Spleen (tissue), 11 donors: ENCODE measurements at regions not wholly inside any gene's neighbourhood (a gene's known extent, or its start where the extent isn't known, plus 50 kb on each side); places are given as distances from the start of the nearest gene placed in this dataset.

Source experiments
- DNase-seq: peaks from one replicate; pipeline ENCODE4 v3.0.0-alpha.2; 2020
- H3K27ac ChIP-seq, 8 donors: fragments of 200-600 bp; sonication (generic) in 7 of 8; 1 replicate in 4 of 8; 2 replicates in 4 of 8; pipeline versions ENCODE4 v1.5.0 to v1.8.0; 2016 to 2021; ENCODE audit warnings: inconsistent platforms in 4 of 8, mild to moderate bottlenecking in 4 of 8, moderate library complexity in 1 of 8
- H3K27me3 ChIP-seq, 7 donors: fragments of 200-600 bp; sonication (generic) in 6 of 7; replicated peaks in 1 of 7; 1 replicate in 4 of 7; 2 replicates in 3 of 7; pipeline versions ENCODE4 v1.5.0 to v1.8.0; 2016 to 2021; ENCODE audit warnings: inconsistent platforms in 3 of 7, mild to moderate bottlenecking in 1 of 7
- H3K36me3 ChIP-seq, 6 donors: fragments of 200-600 bp; sonication (generic) in 5 of 6; 1 replicate in 4 of 6; 2 replicates in 2 of 6; pipeline versions ENCODE4 v1.5.0 to v1.8.0; 2016 to 2021; ENCODE audit warnings: inconsistent platforms in 2 of 6
- H3K4me1 ChIP-seq, 6 donors: fragments of 200-600 bp; sonication (generic) in 5 of 6; 1 replicate in 3 of 6; 2 replicates in 3 of 6; pipeline versions ENCODE4 v1.5.0 to v1.8.0; 2016 to 2021; ENCODE audit warnings: inconsistent platforms in 3 of 6
- H3K4me3 ChIP-seq, 8 donors: fragments of 200-600 bp; sonication (generic) in 7 of 8; 1 replicate in 4 of 8; 2 replicates in 4 of 8; pipeline versions ENCODE4 v1.5.0 to v1.8.0; 2016 to 2021; ENCODE audit warnings: inconsistent platforms in 4 of 8, mild to moderate bottlenecking in 4 of 8, moderate library complexity in 2 of 8
- H3K9me3 ChIP-seq, 8 donors: fragments of 200-600 bp; sonication (generic) in 7 of 8; 1 replicate in 4 of 8; 2 replicates in 4 of 8; pipeline versions ENCODE4 v1.5.0 to v1.8.0; 2016 to 2021; ENCODE audit warnings: inconsistent platforms in 4 of 8
- CTCF ChIP-seq, 11 experiments: fragments of 200-600 bp in 7 of 11; fragments of 450-650 bp in 4 of 11; sonication (generic) in 4 of 11; IDR thresholded peaks in 8 of 11; conservative IDR thresholded peaks in 3 of 11; 1 replicate in 7 of 11; 2 replicates in 4 of 11; pipeline versions ENCODE4 v1.4.0 to v1.8.0; 2016 to 2021; ENCODE audit warnings: antibody characterized with exemption in 11 of 11, inconsistent platforms in 4 of 11, mild to moderate bottlenecking in 1 of 11
- POLR2A ChIP-seq, 3 donors: fragments of 450-650 bp; IDR thresholded peaks; one replicate each; pipeline ENCODE4 v1.5.1; 2017; ENCODE audit warnings: antibody characterized with exemption in 3 of 3, mild to moderate bottlenecking in 1 of 3
- POLR2AphosphoS5 ChIP-seq, 3 donors: sonication (generic); formaldehyde crosslinking; IDR thresholded peaks; one replicate each; pipeline ENCODE4 v1.5.1; 2017; ENCODE audit warnings: antibody characterized with exemption in 3 of 3
- WGBS, 5 donors: extraction: QIAGEN DNeasy Blood & Tissue Kit in 3 of 5; methylation state at CpG; one replicate each; pipeline versions ENCODE4 v1.1.5 to v1.1.7; 2013 to 2018; 5-methylcytosine and 5-hydroxymethylcytosine counted together
- intact Hi-C: fragments of 100-400 bp; cut with DNase I; formaldehyde crosslinking; loops from one replicate; pipeline ENCODE4 v1.15.0; 2023; ENCODE audit warnings: low total_unique reads
- donor health status: healthy with polysubstance abuse.
- donor health status: DM: no; HTN: no; CAD: no; lungs with moderate emphysema.
- donor health status: DM: no; HTN: no; CAD: no.
- donor health status: Bipolar disorder and iron deficiency.
- donor health status: healthy.
- donor health status: DM: no; HTN: no; CAD: no.
- donor health status: DM: yes; HTN: yes; CAD: no.

- Histone ChIP-seq H3K4me1 (no peaks in the 10 kb centered on the region), H3K27ac (no peak overlapping the region), H3K36me3 (no peaks in the 10 kb centered on the region), H3K9me3 (no peaks in the 10 kb centered on the region), H3K27me3 (no peaks in the 10 kb centered on the region), H3K4me3 (no peak overlapping the region)
- DNase-seq: no peak
- TF ChIP-seq POLR2AphosphoS5 (IDR thresholded peaks at IDR 0.05) (no peak), CTCF (IDR thresholded peaks at IDR 0.05 in 8 of 11, conservative IDR thresholded peaks at IDR 0.05 in 3 of 11) (no peak), POLR2A (IDR thresholded peaks at IDR 0.05) (no peak)
- WGBS, 5 donors: 72 to 84% (median 76%) methylated on average over 3 of the region's 3 CpGs
- intact Hi-C loops: no loop called here
These were observed 72.8 kb upstream of the DTNA start for GRCh38 chr18:34637094-34637801.

DNA sequence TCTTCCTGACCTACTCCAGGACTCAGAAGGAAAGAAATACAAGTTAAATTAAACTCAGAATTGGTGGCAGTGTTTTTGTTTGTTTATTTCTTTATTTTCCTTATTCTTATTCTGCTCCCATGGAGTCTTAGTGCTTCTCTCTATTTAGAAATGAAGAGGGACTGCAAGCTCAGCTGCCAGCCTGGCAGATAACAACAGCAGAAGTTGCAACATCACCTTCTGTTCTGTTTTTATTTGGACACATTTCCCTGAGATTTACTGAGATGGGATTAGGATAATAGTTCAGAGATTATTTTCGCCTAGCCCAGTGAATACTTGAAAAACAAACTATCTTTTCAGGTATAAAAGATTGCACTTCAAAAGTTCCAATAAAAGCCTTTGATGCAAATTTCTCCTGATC is 70.4 kb upstream of the DTNA start:
- no peaks in the 10 kb centered on the region for H3K36me3 ChIP-seq
- no peak overlapping the region for H3K4me3 ChIP-seq
- 69 to 90% (median 72%) methylated on average over 1 of the region's 1 CpG for WGBS, 5 donors
- no peak for DNase-seq
- H3K9me3 ChIP-seq: no peaks in the 10 kb centered on the region
- no peaks in the 10 kb centered on the region for H3K27me3 ChIP-seq
- H3K27ac ChIP-seq: no peak overlapping the region
- H3K4me1 ChIP-seq: no peaks in the 10 kb centered on the region
- intact Hi-C loops: no loop called here
- no peak for TF ChIP-seq CTCF (IDR thresholded peaks at IDR 0.05 in 8 of 11, conservative IDR thresholded peaks at IDR 0.05 in 3 of 11)

DNA sequence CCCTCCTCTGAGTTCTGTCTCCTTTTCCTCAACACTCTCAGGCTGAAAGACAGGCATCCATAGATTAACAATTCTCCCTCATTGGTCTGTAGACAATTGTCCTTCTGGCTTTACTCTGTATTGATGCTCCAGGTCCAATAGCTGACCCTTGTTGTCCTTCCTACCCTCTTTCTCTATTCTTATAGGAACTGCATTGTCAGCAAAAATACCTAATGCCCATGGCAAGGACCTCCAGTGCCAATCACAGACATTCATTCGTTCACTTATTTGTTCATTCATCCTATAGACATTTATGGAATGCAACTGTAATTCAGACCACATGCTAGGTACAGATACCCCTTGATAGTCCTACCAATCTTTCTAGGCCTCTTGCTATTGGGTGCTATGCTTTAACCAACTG is 69.8 kb upstream of the DTNA start:
- Histone ChIP-seq H3K36me3 (no peaks in the 10 kb centered on the region), H3K27ac (no peak overlapping the region), H3K9me3 (no peaks in the 10 kb centered on the region), H3K4me1 (no peaks in the 10 kb centered on the region), H3K4me3 (no peak overlapping the region), H3K27me3 (no peaks in the 10 kb centered on the region)
- intact Hi-C loops: no loop called here
- WGBS, 5 donors: 69 to 86% (median 76%) methylated on average over 1 of the region's 1 CpG
- TF ChIP-seq CTCF (IDR thresholded peaks at IDR 0.05 in 8 of 11, conservative IDR thresholded peaks at IDR 0.05 in 3 of 11): no peak
- TF ChIP-seq POLR2A (IDR thresholded peaks at IDR 0.05): no peak
- no peak for TF ChIP-seq POLR2AphosphoS5 (IDR thresholded peaks at IDR 0.05)
- no peak for DNase-seq

DNA sequence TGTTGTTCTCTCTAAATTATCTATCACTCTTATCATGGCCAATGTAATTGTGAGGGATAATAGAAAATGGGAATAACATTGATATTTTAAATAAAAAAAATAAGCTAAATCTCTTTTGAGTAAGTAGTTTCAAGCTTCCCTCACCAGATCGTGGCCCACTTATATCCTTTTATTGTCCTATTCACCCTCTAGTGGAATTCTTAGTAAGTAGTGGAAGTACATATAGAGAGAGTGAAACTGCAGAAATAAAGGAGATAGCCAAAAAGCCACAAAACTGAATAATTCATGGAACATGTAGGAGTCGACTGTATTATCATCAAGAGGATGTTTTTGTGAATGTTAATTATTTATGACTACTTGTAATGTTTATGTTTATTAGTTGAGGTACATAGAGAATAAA is 66.1 kb upstream of the DTNA start:
- Histone ChIP-seq H3K4me1 (no peaks in the 10 kb centered on the region), H3K9me3 (no peaks in the 10 kb centered on the region), H3K4me3 (no peak overlapping the region), H3K36me3 (no peaks in the 10 kb centered on the region), H3K27me3 (no peaks in the 10 kb centered on the region), H3K27ac (no peak overlapping the region)
- no peak for DNase-seq
- intact Hi-C loops: no loop called here
- TF ChIP-seq POLR2AphosphoS5 (IDR thresholded peaks at IDR 0.05) (no peak), POLR2A (IDR thresholded peaks at IDR 0.05) (no peak), CTCF (IDR thresholded peaks at IDR 0.05 in 8 of 11, conservative IDR thresholded peaks at IDR 0.05 in 3 of 11) (no peak)
- 23 to 66% (median 49%) methylated on average over 2 of the region's 2 CpGs for WGBS, 5 donors
